Calu3 (cell line): ENCODE measurements at regions not wholly inside any gene's neighbourhood (a gene's known extent, or its start where the extent isn't known, plus 50 kb on each side); places are given as distances from the start of the nearest gene placed in this dataset.
"Not testable (repeated sequence)": the region's sequence is repeated elsewhere in the genome, so short reads cannot be mapped to it uniquely, and the experiment has no call there.

Experiments used
- BruUV-seq: library from RNA; stranded (reverse); fragments of 400-500 nt; replicated peaks from 2 replicates; lab custom pipeline; 2021; lab: Mats Ljungman, UMichigan
- CTCF ChIA-PET: fragments of 300-600 bp; sonication (Branson Sonifier 250); formaldehyde crosslinking; loops from one replicate; lab custom pipeline; 2022; ENCODE audit warnings: antibody characterized with exemption; lab: Charles Lee
- DNase-seq: peaks from one replicate; pipeline ENCODE4 v3.0.0; 2022
- H3K27ac Mint-ChIP-seq: one replicate; pipeline ENCODE4 v1.8.0; 2022; ENCODE audit warnings: mixed read lengths; ENCODE audit not compliant: unreplicated experiment
- H3K27me3 Mint-ChIP-seq: one replicate; pipeline ENCODE4 v1.8.0; 2022; ENCODE audit warnings: mixed read lengths; ENCODE audit not compliant: unreplicated experiment
- H3K36me3 Mint-ChIP-seq: one replicate; pipeline ENCODE4 v1.8.0; 2022; ENCODE audit warnings: mild to moderate bottlenecking, moderate library complexity, mixed read lengths; ENCODE audit not compliant: insufficient read depth, unreplicated experiment
- H3K4me1 Mint-ChIP-seq: one replicate; pipeline ENCODE4 v1.8.0; 2022; ENCODE audit warnings: mild to moderate bottlenecking, low read depth, mixed read lengths; ENCODE audit not compliant: unreplicated experiment
- H3K4me3 Mint-ChIP-seq: one replicate; pipeline ENCODE4 v1.8.0; 2022; ENCODE audit warnings: mild to moderate bottlenecking, low read depth, moderate library complexity, mixed read lengths; ENCODE audit not compliant: unreplicated experiment
- H3K9me3 Mint-ChIP-seq: one replicate; pipeline ENCODE4 v1.8.0; 2022; ENCODE audit warnings: low read depth, mixed read lengths; ENCODE audit not compliant: unreplicated experiment
- CTCF ChIP-seq: fragments of 200-600 bp; IDR thresholded peaks from one replicate; pipeline ENCODE4 v1.8.0; 2022; ENCODE audit warnings: antibody characterized with exemption; ENCODE audit not compliant: unreplicated experiment
- intact Hi-C: fragments of 100-400 bp; cut with micrococcal nuclease; formaldehyde crosslinking; loops from one replicate; pipeline ENCODE4 v1.10.0; 2022; ENCODE audit not compliant: unreplicated experiment

GRCh38 chr1:112143871-112144441, 154.5 kb upstream of the KCND3 start:
- intact Hi-C loops, result no loop called here
- H3K27me3 Mint-ChIP-seq, result peaks cover 72% of the 10 kb centered on the region
- H3K4me3 Mint-ChIP-seq, result no peak overlapping the region
- no peaks in the 10 kb centered on the region for H3K36me3 Mint-ChIP-seq
- H3K27ac Mint-ChIP-seq, result no peak overlapping the region
- no peaks in the 10 kb centered on the region for H3K4me1 Mint-ChIP-seq
- no peak for DNase-seq
- TF ChIP-seq CTCF, result no peak
- no TSS peak for BruUV-seq
- no peaks in the 10 kb centered on the region for H3K9me3 Mint-ChIP-seq
- CTCF ChIA-PET, result no interaction called here

- no peaks in the 10 kb centered on the region for H3K9me3 Mint-ChIP-seq
- intact Hi-C loops, result no loop called here
- CTCF ChIA-PET, result no interaction called here
- no TSS peak for BruUV-seq
- no peaks in the 10 kb centered on the region for H3K36me3 Mint-ChIP-seq
- H3K4me1 Mint-ChIP-seq, result no peaks in the 10 kb centered on the region
- peaks cover 73% of the 10 kb centered on the region for H3K27me3 Mint-ChIP-seq
- no peak overlapping the region for H3K27ac Mint-ChIP-seq
- DNase-seq, result no peak
- TF ChIP-seq CTCF, result no peak
- H3K4me3 Mint-ChIP-seq, result no peak overlapping the region
Observed at GRCh38 chr1:112144733-112145426, 155.4 kb upstream of the KCND3 start.

GRCh38 chr1:112146201-112146715, 156.8 kb upstream of the KCND3 start:
- no TSS peak for BruUV-seq
- CTCF ChIA-PET, result no interaction called here
- no peak for DNase-seq
- Mint-ChIP-seq H3K27me3 (peaks cover 84% of the 10 kb centered on the region), H3K9me3 (no peaks in the 10 kb centered on the region), H3K4me3 (no peak overlapping the region), H3K27ac (no peak overlapping the region), H3K4me1 (no peaks in the 10 kb centered on the region), H3K36me3 (no peaks in the 10 kb centered on the region)
- intact Hi-C loops, result no loop called here
- no peak for TF ChIP-seq CTCF

- BruUV-seq, H3K9me3 Mint-ChIP-seq, CTCF ChIA-PET, intact Hi-C loops, H3K4me3 Mint-ChIP-seq, H3K27ac Mint-ChIP-seq, H3K36me3 Mint-ChIP-seq, H3K4me1 Mint-ChIP-seq, DNase-seq: not testable (repeated sequence)
- H3K27me3 Mint-ChIP-seq, result peaks cover 49% of the 10 kb centered on the region
Observed at GRCh38 chr1:112160214-112160613, 170.7 kb upstream of the KCND3 start.

GRCh38 chr1:112165375-112165774, 175.9 kb upstream of the KCND3 start:
- no peak for TF ChIP-seq CTCF
- H3K9me3 Mint-ChIP-seq, result no peaks in the 10 kb centered on the region
- no peaks in the 10 kb centered on the region for H3K4me1 Mint-ChIP-seq
- no peak overlapping the region for H3K4me3 Mint-ChIP-seq
- no peak overlapping the region for H3K27ac Mint-ChIP-seq
- DNase-seq, result no peak
- no TSS peak for BruUV-seq
- H3K36me3 Mint-ChIP-seq, result no peaks in the 10 kb centered on the region
- CTCF ChIA-PET, result no interaction called here
- intact Hi-C loops, result no loop called here
- H3K27me3 Mint-ChIP-seq, result peaks cover 97% of the 10 kb centered on the region
